ENCODE measurements at regions not wholly inside any gene's neighbourhood (a gene's known extent, or its start where the extent isn't known, plus 50 kb on each side); places are given as distances from the start of the nearest gene placed in this dataset.
"Not testable (repeated sequence)": the region's sequence is repeated elsewhere in the genome, so short reads cannot be mapped to it uniquely, and the experiment has no call there.

- no peak for DNase-seq (ENCODE audit: low read depth, low spot score)
Observed at GRCh38 chr10:130261306-130261705, 125.1 kb downstream of the GLRX3 start.

DNA sequence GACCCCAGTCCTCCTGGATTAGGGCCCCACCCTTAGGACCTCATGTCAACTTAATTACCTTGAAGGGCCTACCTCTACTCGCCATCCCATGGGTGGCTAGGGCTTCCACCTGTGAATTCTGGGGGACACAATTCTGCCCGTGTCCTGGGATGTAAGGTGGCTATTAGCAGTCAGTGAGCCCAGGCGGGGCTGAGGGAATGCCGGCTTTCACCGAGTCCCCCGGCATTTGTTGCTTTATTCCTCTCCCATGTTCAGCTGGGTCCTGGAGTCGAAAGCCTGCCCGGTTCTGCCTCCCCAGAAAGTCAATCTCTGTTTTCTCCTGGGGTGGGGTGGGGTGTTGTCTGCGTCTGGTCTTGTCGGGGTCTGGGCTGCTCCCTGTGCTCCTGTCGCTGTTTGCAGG, 125.6 kb downstream of the GLRX3 start:
- DNase-seq (ENCODE audit: low read depth, low spot score) = no peak

- no peak for DNase-seq (ENCODE audit: low read depth, low spot score)
Observed at GRCh38 chr10:130263289-130263688, 127.1 kb downstream of the GLRX3 start.

- no peak for DNase-seq (ENCODE audit: low read depth, low spot score)
Observed at GRCh38 chr10:130265542-130265941, 129.4 kb downstream of the GLRX3 start.

DNA sequence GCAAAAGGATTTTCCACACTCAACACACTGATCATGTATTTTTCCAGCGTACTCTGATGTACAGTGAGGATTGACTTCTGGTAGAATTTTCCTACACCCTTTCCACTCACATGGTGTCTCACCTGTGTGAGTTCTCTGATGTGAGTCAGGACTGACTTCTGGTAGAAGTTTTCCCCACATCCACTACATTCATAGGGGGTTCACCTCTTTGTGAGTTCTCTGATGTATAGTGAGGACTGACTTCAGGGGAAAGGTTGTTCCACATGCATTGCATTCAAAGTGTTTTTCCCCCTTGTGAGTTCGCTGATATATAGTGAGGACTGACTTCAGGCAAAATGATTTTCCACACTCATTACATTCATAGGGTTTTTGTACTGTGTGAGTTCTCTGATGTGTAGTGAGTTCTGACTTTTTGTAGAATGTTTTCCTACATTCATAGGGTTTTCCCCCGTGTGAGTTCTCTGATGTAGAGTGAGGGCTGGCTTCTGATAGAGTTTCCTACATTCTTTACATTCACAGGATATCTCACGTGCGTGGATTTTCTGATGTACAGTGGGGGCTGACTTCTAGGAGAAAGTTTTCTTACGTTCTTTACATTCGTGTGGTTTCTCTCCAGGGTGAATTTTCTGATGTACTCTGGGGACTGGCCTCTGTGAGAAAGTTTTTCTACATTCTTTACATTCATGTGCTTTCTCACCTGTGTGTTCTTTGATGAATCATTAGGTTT, 146.5 kb downstream of the GLRX3 start:
- DNase-seq (ENCODE audit: low read depth, low spot score) = no peak

- no peak for DNase-seq (ENCODE audit: low read depth, low spot score)
Observed at GRCh38 chr10:130283219-130283545, 147.0 kb downstream of the GLRX3 start.

DNA sequence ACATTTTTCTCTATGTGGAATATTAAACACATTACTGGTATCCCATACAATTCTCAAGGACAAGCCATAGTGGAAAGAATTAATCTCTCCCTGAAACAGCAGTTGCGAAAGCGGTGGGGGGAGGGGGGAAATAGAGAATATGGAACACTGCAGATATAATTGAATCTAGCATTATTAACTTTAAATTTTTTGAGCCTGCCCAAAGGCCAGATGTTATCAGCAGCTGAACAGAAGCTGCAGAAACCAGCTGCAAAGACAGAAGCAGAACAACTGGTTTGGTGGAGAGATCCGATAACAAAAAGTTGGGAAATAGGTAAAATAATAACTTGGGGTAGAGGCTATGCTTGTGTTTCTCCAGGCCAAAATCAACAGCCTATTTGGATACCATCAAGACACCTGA, 159.6 kb downstream of the GLRX3 start:
- DNase-seq (ENCODE audit: low read depth, low spot score) = not testable (repeated sequence)

DNA sequence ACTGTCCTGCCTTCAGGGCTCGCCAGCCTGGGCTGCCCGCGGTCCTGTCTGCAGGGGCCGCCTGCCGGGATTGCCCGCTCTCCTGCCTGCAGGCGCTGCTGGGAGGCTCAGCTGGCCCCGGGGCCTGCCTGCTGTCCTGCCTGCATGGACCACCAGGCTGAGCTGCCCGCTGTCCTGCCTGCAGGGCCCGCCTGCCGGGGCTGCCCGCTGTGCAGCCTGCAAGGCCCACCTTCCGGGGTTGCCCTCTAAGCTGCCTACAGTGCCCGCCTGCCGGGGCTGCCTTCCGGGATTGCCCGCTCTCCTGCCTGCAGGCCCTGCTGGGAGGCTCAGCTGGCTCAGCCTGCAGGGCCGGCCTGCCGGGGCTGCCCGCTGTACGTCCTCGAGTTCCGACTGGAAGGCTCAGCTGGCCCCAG, 164.4 kb downstream of the GLRX3 start:
- peak; percentile 14 for DNase-seq (ENCODE audit: low read depth, low spot score)

GRCh38 chr10:130301021-130301892, 165.1 kb downstream of the GLRX3 start:
- peak; percentile 23 for DNase-seq (ENCODE audit: low read depth, low spot score)

- no peak for DNase-seq (ENCODE audit: low read depth, low spot score)
Observed at GRCh38 chr10:130326954-130327353, 190.8 kb downstream of the GLRX3 start.

DNA sequence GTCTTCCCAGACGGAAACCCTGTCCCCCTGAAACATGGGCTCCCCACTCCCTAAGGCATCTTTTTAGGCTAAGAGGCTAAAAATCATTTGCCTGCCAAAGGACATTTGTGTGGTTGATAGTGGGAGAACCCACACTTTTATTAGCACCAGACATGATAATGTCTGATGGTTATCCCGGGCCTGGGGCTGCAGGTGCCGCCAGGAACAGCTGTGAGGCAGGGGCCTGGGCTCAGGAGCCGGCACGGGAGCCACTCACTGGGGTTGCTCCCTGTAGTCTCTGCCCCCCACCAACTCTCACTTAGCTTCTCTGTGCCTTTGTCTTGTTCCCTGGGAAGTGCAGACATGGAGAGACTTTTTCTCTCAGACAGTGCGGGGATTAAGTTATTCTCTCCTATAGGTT, 193.6 kb downstream of the GLRX3 start:
- no peak for DNase-seq (ENCODE audit: low read depth, low spot score)

DNA sequence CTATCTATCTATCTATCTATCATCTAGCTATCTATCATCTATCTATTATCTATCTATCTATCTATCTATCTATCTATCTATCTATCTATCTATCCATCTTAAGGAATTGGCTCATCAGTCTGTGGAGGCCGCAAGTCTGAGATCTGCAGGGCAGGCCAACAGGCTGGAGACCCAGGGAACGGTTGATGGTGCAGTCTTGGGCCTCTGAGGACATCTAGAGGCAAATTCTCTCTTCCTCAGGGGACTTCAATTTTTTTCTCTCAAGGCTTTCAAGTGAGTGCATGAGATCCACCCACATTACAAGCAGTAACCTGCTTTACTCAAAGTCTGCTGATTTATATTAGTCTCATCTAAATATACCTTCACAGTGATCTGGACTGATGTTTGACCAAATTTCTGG, 197.0 kb downstream of the GLRX3 start:
- DNase-seq (ENCODE audit: low read depth, low spot score) = no peak

GRCh38 chr10:130335336-130335735, 199.1 kb downstream of the GLRX3 start:
- no peak for DNase-seq (ENCODE audit: low read depth, low spot score)

- DNase-seq (ENCODE audit: low read depth, low spot score) = no peak
Observed at GRCh38 chr10:130336617-130337304, 200.6 kb downstream of the GLRX3 start.

- no peak for DNase-seq (ENCODE audit: low read depth, low spot score)
Observed at GRCh38 chr10:130337305-130337640, 201.1 kb downstream of the GLRX3 start.

DNA sequence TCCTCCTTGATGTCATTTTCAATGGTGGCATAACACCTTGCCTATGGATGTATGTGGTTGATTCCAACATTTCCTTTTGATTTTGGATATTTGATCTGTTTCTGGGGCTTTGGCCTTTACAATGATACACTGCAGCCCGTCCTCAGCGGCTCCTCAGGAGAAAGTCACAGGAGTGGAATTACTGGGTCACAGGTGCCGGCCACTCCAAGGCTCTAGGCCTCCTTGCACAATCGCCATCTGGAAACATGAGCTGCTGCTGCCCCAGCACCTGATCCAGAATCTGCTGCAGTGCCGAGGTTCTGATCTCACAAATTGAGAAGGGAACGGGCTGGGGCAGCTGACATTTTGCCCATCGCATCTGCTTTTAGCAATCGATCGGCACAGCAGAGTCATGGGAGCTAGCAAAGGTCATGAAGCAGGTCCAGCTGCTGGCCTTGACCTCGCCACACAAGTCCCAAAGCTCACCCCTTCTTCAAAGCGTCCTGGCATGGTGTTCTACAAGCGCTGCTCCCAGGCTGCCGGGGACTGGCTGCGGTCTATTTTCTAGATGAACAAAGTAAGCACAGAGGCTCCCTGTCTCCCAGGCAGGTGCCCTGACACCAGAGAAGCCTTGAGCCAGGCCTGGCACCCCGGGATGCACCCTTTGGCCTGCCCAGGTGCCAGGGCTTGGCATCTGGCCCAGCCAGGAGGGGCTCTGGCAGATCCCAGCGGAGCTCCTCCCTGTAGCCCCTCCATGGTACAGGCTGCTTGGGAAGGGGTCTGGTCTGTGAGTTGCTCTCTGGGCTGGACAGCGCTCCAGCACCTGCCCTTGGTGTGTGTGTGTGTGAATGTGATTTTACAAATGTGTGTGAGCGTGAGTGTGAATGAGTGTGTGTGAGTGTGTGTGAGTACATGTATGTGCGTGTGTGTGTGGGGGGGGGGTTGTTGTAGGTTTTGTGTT, 201.8 kb downstream of the GLRX3 start:
- DNase-seq (ENCODE audit: low read depth, low spot score) = no peak

DNA sequence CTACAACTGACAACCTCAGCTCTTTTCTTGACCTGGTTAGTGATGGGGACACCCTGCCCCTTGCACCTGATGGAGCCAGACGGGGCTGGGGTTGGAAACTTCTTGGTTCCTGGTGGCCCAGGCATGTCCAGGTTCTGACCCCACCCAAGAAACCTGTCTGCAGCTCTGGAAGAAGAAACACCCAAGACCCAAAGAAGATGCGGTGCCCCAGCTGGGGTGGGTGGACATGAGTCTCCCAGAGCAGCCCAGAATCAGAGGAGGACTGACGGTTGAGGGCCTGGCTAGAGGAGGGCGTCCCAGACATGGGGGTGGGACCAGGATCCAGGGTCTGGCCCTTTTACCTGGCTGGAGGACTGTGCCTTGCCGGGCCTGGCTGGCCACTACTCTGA, 202.4 kb downstream of the GLRX3 start:
- DNase-seq (ENCODE audit: low read depth, low spot score) = no peak

DNA sequence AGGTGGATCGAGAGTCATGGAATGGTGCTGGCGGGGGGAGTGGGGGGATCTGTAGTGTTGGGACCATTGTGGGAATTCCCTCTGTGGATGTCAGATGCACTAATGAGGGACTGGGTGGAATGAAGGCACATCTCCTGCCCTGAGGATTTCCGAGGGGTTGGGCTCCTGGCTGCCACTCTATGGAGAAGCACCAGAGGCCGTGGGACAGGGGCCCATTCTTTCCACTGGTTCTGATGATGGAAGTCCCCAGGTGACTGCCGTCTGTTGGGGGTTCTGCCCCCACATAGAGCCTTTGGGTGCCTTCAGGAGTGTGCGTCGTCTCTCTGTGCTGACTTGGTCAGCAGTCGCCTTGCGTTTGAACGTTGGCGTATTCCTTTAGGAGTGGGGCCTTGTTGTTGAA, 202.9 kb downstream of the GLRX3 start:
- DNase-seq (ENCODE audit: low read depth, low spot score) = no peak

DNA sequence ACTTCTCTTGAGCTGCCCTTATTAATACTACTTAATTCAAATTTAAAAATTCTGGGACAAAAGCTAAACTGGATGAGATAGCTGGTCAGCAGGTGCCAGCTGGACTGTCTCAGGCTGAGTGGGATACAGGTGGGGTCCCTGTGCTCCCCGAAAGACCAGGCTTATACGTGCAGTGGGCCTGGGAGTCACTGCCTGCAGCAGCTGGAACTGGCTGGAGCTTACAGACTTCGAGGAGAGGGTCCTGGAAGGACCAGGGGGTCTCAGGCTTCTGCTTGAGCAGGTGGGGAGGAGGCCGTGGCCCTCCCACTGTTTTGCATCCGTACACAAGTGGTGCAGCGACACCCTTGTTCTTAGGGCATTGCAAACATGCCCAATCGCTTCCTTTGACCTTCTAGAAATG, 203.7 kb downstream of the GLRX3 start:
- no peak for DNase-seq (ENCODE audit: low read depth, low spot score)

- no peak for DNase-seq (ENCODE audit: low read depth, low spot score)
Observed at GRCh38 chr10:130340816-130341215, 204.6 kb downstream of the GLRX3 start.

DNA sequence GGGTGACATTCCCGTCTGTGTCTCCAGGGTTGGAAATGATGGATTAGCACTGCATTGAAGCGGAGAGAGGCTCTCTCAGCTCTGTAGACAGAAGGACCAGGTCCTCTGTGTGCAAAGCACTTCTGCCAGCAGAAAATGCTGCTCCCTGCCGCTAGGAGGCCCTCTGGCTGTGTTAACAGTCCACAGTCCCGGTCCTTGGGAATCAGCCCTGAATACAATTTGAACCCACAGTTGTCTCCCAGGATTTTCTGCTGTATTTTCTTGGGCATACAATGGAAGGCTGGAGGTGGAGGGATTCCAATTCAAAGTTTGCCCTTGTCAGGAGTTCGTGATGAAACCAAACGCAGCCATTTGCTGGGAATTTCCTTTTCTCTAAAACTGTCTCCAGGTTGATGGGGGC, 205.2 kb downstream of the GLRX3 start:
- DNase-seq (ENCODE audit: low read depth, low spot score) = no peak

DNA sequence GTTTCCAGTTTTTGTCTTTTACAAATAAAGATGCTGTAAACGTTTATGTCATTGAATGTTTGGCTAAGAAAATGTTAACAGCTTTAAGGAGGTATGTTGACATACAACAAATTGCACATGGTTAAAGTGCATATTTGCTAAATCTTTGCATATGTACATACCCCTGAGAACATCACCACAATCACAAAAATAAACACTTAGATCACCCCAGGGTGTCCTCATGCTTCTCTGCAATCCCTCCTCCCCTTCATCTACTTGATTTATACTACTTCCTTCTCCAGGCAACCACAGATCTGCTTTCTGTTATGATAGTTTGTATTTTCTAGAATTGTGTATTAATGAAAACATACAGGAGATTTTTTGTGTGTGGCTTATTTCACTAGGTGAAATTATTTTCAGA, 209.5 kb downstream of the GLRX3 start:
- DNase-seq (ENCODE audit: low read depth, low spot score) = no peak

Measured in activated CD4-positive, CD25-positive, alpha-beta regulatory T cell treated with anti-CD3 and anti-CD28 coated beads, Interleukin-2, amount 50 U/mL, for 16 hours (primary cell).